ENCODE measurements at regions not wholly inside any gene's neighbourhood (a gene's known extent, or its start where the extent isn't known, plus 50 kb on each side); places are given as distances from the start of the nearest gene placed in this dataset.

- in situ Hi-C loops (cut with MboI; ENCODE audit: low sequenced_read_pairs), result no loop called here
These were observed 210.2 kb upstream of the ADARB2 start for GRCh38 chr10:1947464-1948003.

GRCh38 chr10:1944487-1944886, 207.2 kb upstream of the ADARB2 start:
- in situ Hi-C loops (cut with MboI; ENCODE audit: low sequenced_read_pairs), result no loop called here

- in situ Hi-C loops (cut with MboI; ENCODE audit: low sequenced_read_pairs), result no loop called here
These were observed 205.2 kb upstream of the ADARB2 start for GRCh38 chr10:1942478-1942877.

GRCh38 chr10:1939016-1939415, 201.7 kb upstream of the ADARB2 start:
- in situ Hi-C loops (cut with MboI; ENCODE audit: low sequenced_read_pairs), result no loop called here

- in situ Hi-C loops (cut with MboI; ENCODE audit: low sequenced_read_pairs), result no loop called here
These were observed 201.0 kb upstream of the ADARB2 start for GRCh38 chr10:1938317-1938716.

- in situ Hi-C loops (cut with MboI; ENCODE audit: low sequenced_read_pairs), result no loop called here
These were observed 198.6 kb upstream of the ADARB2 start for GRCh38 chr10:1935912-1936311.

GRCh38 chr10:1933215-1933614, 195.9 kb upstream of the ADARB2 start:
- in situ Hi-C loops (cut with MboI; ENCODE audit: low sequenced_read_pairs), result no loop called here

GRCh38 chr10:1932692-1933094, 195.4 kb upstream of the ADARB2 start:
- in situ Hi-C loops (cut with MboI; ENCODE audit: low sequenced_read_pairs), result no loop called here

- in situ Hi-C loops (cut with MboI; ENCODE audit: low sequenced_read_pairs), result no loop called here
These were observed 191.3 kb upstream of the ADARB2 start for GRCh38 chr10:1928606-1929005.

GRCh38 chr10:1923998-1924397, 186.7 kb upstream of the ADARB2 start:
- in situ Hi-C loops (cut with MboI; ENCODE audit: low sequenced_read_pairs), result no loop called here

- in situ Hi-C loops (cut with MboI; ENCODE audit: low sequenced_read_pairs), result no loop called here
These were observed 186.3 kb upstream of the ADARB2 start for GRCh38 chr10:1923586-1923985.

GRCh38 chr10:1920941-1921340, 183.6 kb upstream of the ADARB2 start:
- in situ Hi-C loops (cut with MboI; ENCODE audit: low sequenced_read_pairs), result no loop called here

- in situ Hi-C loops (cut with MboI; ENCODE audit: low sequenced_read_pairs), result no loop called here
These were observed 182.8 kb upstream of the ADARB2 start for GRCh38 chr10:1920127-1920526.

- in situ Hi-C loops (cut with MboI; ENCODE audit: low sequenced_read_pairs), result no loop called here
These were observed 174.4 kb upstream of the ADARB2 start for GRCh38 chr10:1911771-1912170.

GRCh38 chr10:1903982-1904381, 166.7 kb upstream of the ADARB2 start:
- in situ Hi-C loops (cut with MboI; ENCODE audit: low sequenced_read_pairs), result no loop called here

GRCh38 chr10:1896153-1896552, 158.8 kb upstream of the ADARB2 start:
- in situ Hi-C loops (cut with MboI; ENCODE audit: low sequenced_read_pairs), result no loop called here

GRCh38 chr10:1895691-1896090, 158.4 kb upstream of the ADARB2 start:
- in situ Hi-C loops (cut with MboI; ENCODE audit: low sequenced_read_pairs), result no loop called here

- in situ Hi-C loops (cut with MboI; ENCODE audit: low sequenced_read_pairs), result no loop called here
These were observed 157.6 kb upstream of the ADARB2 start for GRCh38 chr10:1894912-1895311.

GRCh38 chr10:1893941-1894340, 156.6 kb upstream of the ADARB2 start:
- in situ Hi-C loops (cut with MboI; ENCODE audit: low sequenced_read_pairs), result no loop called here

GRCh38 chr10:1886039-1886438, 148.7 kb upstream of the ADARB2 start:
- in situ Hi-C loops (cut with MboI; ENCODE audit: low sequenced_read_pairs), result no loop called here

- in situ Hi-C loops (cut with MboI; ENCODE audit: low sequenced_read_pairs), result no loop called here
These were observed 145.4 kb upstream of the ADARB2 start for GRCh38 chr10:1882728-1883127.

GRCh38 chr10:1882180-1882579, 144.9 kb upstream of the ADARB2 start:
- in situ Hi-C loops (cut with MboI; ENCODE audit: low sequenced_read_pairs), result no loop called here

- in situ Hi-C loops (cut with MboI; ENCODE audit: low sequenced_read_pairs), result no loop called here
These were observed 144.3 kb upstream of the ADARB2 start for GRCh38 chr10:1881636-1882035.

- in situ Hi-C loops (cut with MboI; ENCODE audit: low sequenced_read_pairs), result no loop called here
These were observed 137.2 kb upstream of the ADARB2 start for GRCh38 chr10:1874533-1874932.
